ENCODE measurements at regions not wholly inside any gene's neighbourhood (a gene's known extent, or its start where the extent isn't known, plus 50 kb on each side); places are given as distances from the start of the nearest gene placed in this dataset.
A peak's percentile ranks its signal among the peaks of the same experiment; 100 is the strongest.
"Not testable (repeated sequence)": the region's sequence is repeated elsewhere in the genome, so short reads cannot be mapped to it uniquely, and the experiment has no call there.

DNA sequence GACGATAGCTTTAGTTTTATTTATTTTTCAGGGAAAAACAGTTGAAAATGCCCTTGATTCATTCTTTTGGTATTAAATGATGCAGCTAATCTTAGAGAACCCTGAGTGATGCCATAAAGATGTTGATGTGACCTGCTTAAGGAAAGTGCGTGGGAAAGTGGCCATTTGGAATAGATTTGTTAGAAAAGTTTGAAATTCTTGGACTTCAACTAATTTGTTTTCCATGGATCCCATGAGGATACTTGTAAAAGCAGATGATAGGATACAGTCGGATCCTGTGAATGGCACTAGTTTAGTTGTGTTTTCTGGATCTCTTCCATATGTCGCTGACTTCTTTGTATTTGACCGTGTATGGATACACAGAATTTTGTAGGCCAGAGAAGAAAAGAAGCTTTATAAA lies 69.0 kb downstream of the SEPTIN7 start:
- H3K4me1 ChIP-seq, result no peaks in the 10 kb centered on the region
- TF ChIP-seq, protein P1, sequence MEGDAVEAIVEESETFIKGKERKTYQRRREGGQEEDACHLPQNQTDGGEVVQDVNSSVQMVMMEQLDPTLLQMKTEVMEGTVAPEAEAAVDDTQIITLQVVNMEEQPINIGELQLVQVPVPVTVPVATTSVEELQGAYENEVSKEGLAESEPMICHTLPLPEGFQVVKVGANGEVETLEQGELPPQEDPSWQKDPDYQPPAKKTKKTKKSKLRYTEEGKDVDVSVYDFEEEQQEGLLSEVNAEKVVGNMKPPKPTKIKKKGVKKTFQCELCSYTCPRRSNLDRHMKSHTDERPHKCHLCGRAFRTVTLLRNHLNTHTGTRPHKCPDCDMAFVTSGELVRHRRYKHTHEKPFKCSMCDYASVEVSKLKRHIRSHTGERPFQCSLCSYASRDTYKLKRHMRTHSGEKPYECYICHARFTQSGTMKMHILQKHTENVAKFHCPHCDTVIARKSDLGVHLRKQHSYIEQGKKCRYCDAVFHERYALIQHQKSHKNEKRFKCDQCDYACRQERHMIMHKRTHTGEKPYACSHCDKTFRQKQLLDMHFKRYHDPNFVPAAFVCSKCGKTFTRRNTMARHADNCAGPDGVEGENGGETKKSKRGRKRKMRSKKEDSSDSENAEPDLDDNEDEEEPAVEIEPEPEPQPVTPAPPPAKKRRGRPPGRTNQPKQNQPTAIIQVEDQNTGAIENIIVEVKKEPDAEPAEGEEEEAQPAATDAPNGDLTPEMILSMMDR (IDR thresholded peaks at IDR 0.05), result no peak
- H3K27ac ChIP-seq, result no peak overlapping the region
- DNase-seq, result no peak
- no peak overlapping the region for H3K4me3 ChIP-seq
- no peak overlapping the region for H3K9ac ChIP-seq (ENCODE audit: low read depth in 2 of 2, low read length in 2 of 2)
- intact Hi-C loops (cut with DNase I), result loop anchor here (10.0 kb wide), 1 partner anchor 65 kb away; the partner anchor contains the start of gene SEPTIN7
- H3K36me3 ChIP-seq, result no peaks in the 10 kb centered on the region
- no peaks in the 10 kb centered on the region for H3K9me3 ChIP-seq
- no peaks in the 10 kb centered on the region for H3K27me3 ChIP-seq

- intact Hi-C loops (cut with DNase I), result no loop called here
Observed at GRCh38 chr7:35871856-35872255, 71.0 kb downstream of the SEPTIN7 start.

GRCh38 chr7:35874886-35875285 lies 74.0 kb downstream of the SEPTIN7 start:
- H3K36me3 ChIP-seq, result no peaks in the 10 kb centered on the region
- peaks cover 3% of the 10 kb centered on the region for H3K4me1 ChIP-seq
- peak overlapping the region; percentile 19 for H3K27ac ChIP-seq
- H3K27me3 ChIP-seq, result no peaks in the 10 kb centered on the region
- no peak for DNase-seq
- intact Hi-C loops (cut with DNase I), result no loop called here
- TF ChIP-seq, protein P1 (IDR thresholded peaks at IDR 0.05), result no peak
- H3K4me3 ChIP-seq, result no peak overlapping the region
- no peaks in the 10 kb centered on the region for H3K9me3 ChIP-seq
- H3K9ac ChIP-seq (ENCODE audit: low read depth in 2 of 2, low read length in 2 of 2), result no peak overlapping the region

More at GRCh38 chr7:35871856-35872255, 71.0 kb downstream of the SEPTIN7 start:
- no peaks in the 10 kb centered on the region for H3K9me3 ChIP-seq
- no peak overlapping the region for H3K9ac ChIP-seq (ENCODE audit: low read depth in 2 of 2, low read length in 2 of 2)
- no peak overlapping the region for H3K4me3 ChIP-seq
- no peak overlapping the region for H3K27ac ChIP-seq
- TF ChIP-seq, protein P1 (IDR thresholded peaks at IDR 0.05), result no peak
- no peak for DNase-seq
- H3K36me3 ChIP-seq, result no peaks in the 10 kb centered on the region
- no peaks in the 10 kb centered on the region for H3K27me3 ChIP-seq
- peaks cover 3% of the 10 kb centered on the region for H3K4me1 ChIP-seq

GRCh38 chr7:35875292-35875691 lies 74.4 kb downstream of the SEPTIN7 start:
- peaks cover 3% of the 10 kb centered on the region for H3K4me1 ChIP-seq
- no peaks in the 10 kb centered on the region for H3K9me3 ChIP-seq
- TF ChIP-seq, protein P1 (IDR thresholded peaks at IDR 0.05), result no peak
- intact Hi-C loops (cut with DNase I), result no loop called here
- no peaks in the 10 kb centered on the region for H3K36me3 ChIP-seq
- no peak for DNase-seq
- no peak overlapping the region for H3K4me3 ChIP-seq
- no peaks in the 10 kb centered on the region for H3K27me3 ChIP-seq
- no peak overlapping the region for H3K9ac ChIP-seq (ENCODE audit: low read depth in 2 of 2, low read length in 2 of 2)
- H3K27ac ChIP-seq, result peak overlapping the region; percentile 19

- Histone ChIP-seq H3K4me3 (no peak overlapping the region), H3K27me3 (no peaks in the 10 kb centered on the region), H3K9ac (ENCODE audit: low read depth in 2 of 2, low read length in 2 of 2) (no peak overlapping the region), H3K9me3 (no peaks in the 10 kb centered on the region), H3K36me3 (no peaks in the 10 kb centered on the region), H3K4me1 (peaks cover 3% of the 10 kb centered on the region), H3K27ac (no peak overlapping the region)
- DNase-seq, result no peak
- TF ChIP-seq, protein P1 (IDR thresholded peaks at IDR 0.05), result no peak
- intact Hi-C loops (cut with DNase I), result no loop called here
Observed at GRCh38 chr7:35878351-35878750, 77.5 kb downstream of the SEPTIN7 start.

GRCh38 chr7:35887430-35887829 lies 86.6 kb downstream of the SEPTIN7 start:
- H3K9me3 ChIP-seq; H3K4me3 ChIP-seq; H3K9ac ChIP-seq (ENCODE audit: low read depth in 2 of 2, low read length in 2 of 2); H3K36me3 ChIP-seq; DNase-seq; H3K27ac ChIP-seq; H3K4me1 ChIP-seq; intact Hi-C loops (cut with DNase I); H3K27me3 ChIP-seq: not testable (repeated sequence)
